Transverse colon (tissue), 3 donors: ENCODE measurements at regions not wholly inside any gene's neighbourhood (a gene's known extent, or its start where the extent isn't known, plus 50 kb on each side); places are given as distances from the start of the nearest gene placed in this dataset.

Source experiments
- CTCF ChIP-seq, 5 experiments: fragments of 200-600 bp in 3 of 5; fragments of 450-650 bp in 2 of 5; sonication (generic) in 3 of 5; IDR thresholded peaks; 1 replicate in 2 of 5; 2 replicates in 3 of 5; pipeline ENCODE4 v1.5.1; 2016 to 2017; ENCODE audit warnings: antibody characterized with exemption in 5 of 5, inconsistent platforms in 3 of 5, mild to moderate bottlenecking in 2 of 5, moderate library complexity in 1 of 5
- EP300 ChIP-seq: sonication (generic); formaldehyde crosslinking; IDR thresholded peaks from one replicate; pipeline ENCODE4 v1.6.1; 2017; ENCODE audit warnings: antibody characterized with exemption, low read depth
- POLR2A ChIP-seq: fragments of 450-650 bp; IDR thresholded peaks from one replicate; pipeline ENCODE4 v1.6.1; 2016; ENCODE audit warnings: antibody characterized with exemption, mild to moderate bottlenecking, moderate library complexity

DNA sequence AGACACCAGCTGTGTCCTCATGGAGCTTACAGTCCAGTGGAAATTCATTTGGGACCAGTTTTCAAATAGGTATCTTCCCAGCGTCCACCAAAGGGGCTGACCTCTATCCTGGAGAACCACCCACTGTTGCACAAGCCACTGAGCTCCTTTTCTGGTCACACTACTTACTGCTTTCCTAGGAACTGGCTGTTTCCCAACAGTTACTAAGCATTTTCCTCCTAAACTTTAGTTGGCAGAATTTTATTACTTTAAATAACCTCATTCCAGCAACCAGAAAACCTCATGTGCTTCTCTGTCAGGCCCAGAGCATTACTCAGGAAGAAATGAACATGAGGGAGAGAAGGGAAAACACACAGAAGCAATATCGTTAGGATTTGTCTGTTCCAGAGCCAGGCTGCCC is 183.1 kb downstream of the GPAM start:
- TF ChIP-seq CTCF (IDR thresholded peaks at IDR 0.05) (no peak), EP300 (no peak), POLR2A (no peak)
